Upper lobe of left lung (tissue), 6 donors: ENCODE measurements at regions not wholly inside any gene's neighbourhood (a gene's known extent, or its start where the extent isn't known, plus 50 kb on each side); places are given as distances from the start of the nearest gene placed in this dataset.

ENCODE experiments used
- ATAC-seq, 2 donors: fragments of 200-7000 bp; cut with Tn5 transposase; one replicate each; pipeline ENCODE4 v1.9.1; 2022; ENCODE audit warnings: mild to moderate bottlenecking in 2 of 2, moderate library complexity in 2 of 2; ENCODE audit not compliant: low FRiP score in 2 of 2
- DNase-seq, 2 donors: peaks; one replicate each; pipeline ENCODE4 v3.0.0-alpha.2; 2019 to 2020
- H3K27ac ChIP-seq, 4 donors: fragments of 200-600 bp; sonication (generic); one replicate each; pipeline ENCODE4 v1.5.1; 2016 to 2019
- H3K27me3 ChIP-seq, 4 donors: fragments of 200-600 bp; sonication (generic); one replicate each; pipeline ENCODE4 v1.5.1; 2017 to 2019
- H3K36me3 ChIP-seq, 4 donors: fragments of 200-600 bp; sonication (generic); one replicate each; pipeline ENCODE4 v1.5.1; 2016 to 2019
- H3K4me1 ChIP-seq, 4 donors: fragments of 200-600 bp; sonication (generic); one replicate each; pipeline ENCODE4 v1.5.1; 2018 to 2019
- H3K4me3 ChIP-seq, 4 donors: fragments of 200-600 bp; sonication (generic); one replicate each; pipeline ENCODE4 v1.5.1; 2017 to 2019; ENCODE audit warnings: mild to moderate bottlenecking in 2 of 4, moderate library complexity in 1 of 4
- H3K9me3 ChIP-seq, 4 donors: fragments of 200-600 bp; sonication (generic); one replicate each; pipeline ENCODE4 v1.5.1; 2018 to 2019
- EP300 ChIP-seq, 4 donors: sonication (generic); formaldehyde crosslinking; IDR thresholded peaks; one replicate each; pipeline ENCODE4 v1.5.1; 2017; ENCODE audit warnings: antibody characterized with exemption in 4 of 4, control low read depth in 2 of 4
- POLR2A ChIP-seq, 4 donors: fragments of 450-650 bp; IDR thresholded peaks; one replicate each; pipeline ENCODE4 v1.5.1; 2016 to 2017; ENCODE audit warnings: antibody characterized with exemption in 4 of 4, mild to moderate bottlenecking in 2 of 4
- POLR2AphosphoS5 ChIP-seq, 2 donors: sonication (generic); formaldehyde crosslinking; IDR thresholded peaks; one replicate each; pipeline ENCODE4 v1.5.1; 2017; ENCODE audit warnings: antibody characterized with exemption in 2 of 2
- WGBS, 2 donors: methylation state at CpG; one replicate each; pipeline ENCODE4 v1.1.5; 2017 to 2018; 5-methylcytosine and 5-hydroxymethylcytosine counted together
- TF ChIP-seq, protein P1 (sequence below), 6 experiments: fragments of 450-650 bp in 4 of 6; fragments of 200-600 bp in 2 of 6; sonication (generic) in 2 of 6; IDR thresholded peaks; one replicate each; pipeline ENCODE4 v1.5.1; 2016 to 2019; ENCODE audit warnings: antibody characterized with exemption in 6 of 6
- donor health status: DM: no; HTN: no; CAD: no; lungs with moderate emphysema.
- donor health status: DM: no; HTN: yes; CAD: no; lungs with severe emphysema.

DNA sequence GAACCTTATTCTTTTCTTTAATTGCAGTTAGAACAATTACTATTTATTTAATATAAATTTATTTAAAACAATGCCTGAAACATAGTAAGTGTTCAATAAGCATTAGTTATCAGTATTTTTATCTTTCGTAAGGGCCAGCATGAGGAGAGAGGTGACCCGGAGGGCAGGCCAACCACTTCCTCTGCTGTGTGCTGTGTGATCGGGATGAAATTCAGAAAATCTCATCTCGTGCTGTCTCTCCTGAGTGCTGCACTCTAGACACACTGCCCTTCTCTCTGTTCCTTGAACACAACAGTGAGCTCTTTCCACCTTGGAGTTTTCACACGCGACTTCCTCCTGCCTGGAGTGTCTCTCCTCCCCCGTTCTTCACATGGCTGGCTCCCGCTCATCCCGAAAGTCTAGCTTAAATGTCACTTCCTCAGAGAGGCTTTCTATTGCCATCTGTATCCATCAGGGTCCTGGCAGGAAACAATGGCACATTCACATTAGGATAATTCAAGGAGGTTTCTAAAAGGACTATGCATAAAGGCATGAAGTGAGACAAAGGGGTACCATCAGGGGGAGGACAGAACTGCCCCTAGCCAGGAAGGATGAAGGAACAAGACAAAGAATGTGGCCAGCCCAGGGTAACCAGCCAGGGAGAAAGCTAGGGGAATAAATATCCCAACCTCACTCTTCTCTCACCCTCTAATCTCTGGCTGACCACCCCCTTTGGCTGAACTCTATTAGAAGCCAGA, 142.6 kb upstream of the GJB5 start:
- H3K9me3 ChIP-seq: no peaks in the 10 kb centered on the region
- TF ChIP-seq EP300 (IDR thresholded peaks at IDR 0.05): no peak
- TF ChIP-seq POLR2AphosphoS5 (IDR thresholded peaks at IDR 0.05): no peak
- TF ChIP-seq, protein P1, sequence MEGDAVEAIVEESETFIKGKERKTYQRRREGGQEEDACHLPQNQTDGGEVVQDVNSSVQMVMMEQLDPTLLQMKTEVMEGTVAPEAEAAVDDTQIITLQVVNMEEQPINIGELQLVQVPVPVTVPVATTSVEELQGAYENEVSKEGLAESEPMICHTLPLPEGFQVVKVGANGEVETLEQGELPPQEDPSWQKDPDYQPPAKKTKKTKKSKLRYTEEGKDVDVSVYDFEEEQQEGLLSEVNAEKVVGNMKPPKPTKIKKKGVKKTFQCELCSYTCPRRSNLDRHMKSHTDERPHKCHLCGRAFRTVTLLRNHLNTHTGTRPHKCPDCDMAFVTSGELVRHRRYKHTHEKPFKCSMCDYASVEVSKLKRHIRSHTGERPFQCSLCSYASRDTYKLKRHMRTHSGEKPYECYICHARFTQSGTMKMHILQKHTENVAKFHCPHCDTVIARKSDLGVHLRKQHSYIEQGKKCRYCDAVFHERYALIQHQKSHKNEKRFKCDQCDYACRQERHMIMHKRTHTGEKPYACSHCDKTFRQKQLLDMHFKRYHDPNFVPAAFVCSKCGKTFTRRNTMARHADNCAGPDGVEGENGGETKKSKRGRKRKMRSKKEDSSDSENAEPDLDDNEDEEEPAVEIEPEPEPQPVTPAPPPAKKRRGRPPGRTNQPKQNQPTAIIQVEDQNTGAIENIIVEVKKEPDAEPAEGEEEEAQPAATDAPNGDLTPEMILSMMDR (IDR thresholded peaks at IDR 0.05): no peak
- no peak for TF ChIP-seq POLR2A (IDR thresholded peaks at IDR 0.05)
- H3K4me1 ChIP-seq: no peaks in the 10 kb centered on the region
- H3K27ac ChIP-seq: no peak overlapping the region
- no peaks in the 10 kb centered on the region for H3K36me3 ChIP-seq
- no peak overlapping the region for H3K4me3 ChIP-seq
- WGBS, 2 donors: 61% methylated on average over 9 of the region's 9 CpGs
- no peak for DNase-seq
- no peak for ATAC-seq
- H3K27me3 ChIP-seq: no peaks in the 10 kb centered on the region

DNA sequence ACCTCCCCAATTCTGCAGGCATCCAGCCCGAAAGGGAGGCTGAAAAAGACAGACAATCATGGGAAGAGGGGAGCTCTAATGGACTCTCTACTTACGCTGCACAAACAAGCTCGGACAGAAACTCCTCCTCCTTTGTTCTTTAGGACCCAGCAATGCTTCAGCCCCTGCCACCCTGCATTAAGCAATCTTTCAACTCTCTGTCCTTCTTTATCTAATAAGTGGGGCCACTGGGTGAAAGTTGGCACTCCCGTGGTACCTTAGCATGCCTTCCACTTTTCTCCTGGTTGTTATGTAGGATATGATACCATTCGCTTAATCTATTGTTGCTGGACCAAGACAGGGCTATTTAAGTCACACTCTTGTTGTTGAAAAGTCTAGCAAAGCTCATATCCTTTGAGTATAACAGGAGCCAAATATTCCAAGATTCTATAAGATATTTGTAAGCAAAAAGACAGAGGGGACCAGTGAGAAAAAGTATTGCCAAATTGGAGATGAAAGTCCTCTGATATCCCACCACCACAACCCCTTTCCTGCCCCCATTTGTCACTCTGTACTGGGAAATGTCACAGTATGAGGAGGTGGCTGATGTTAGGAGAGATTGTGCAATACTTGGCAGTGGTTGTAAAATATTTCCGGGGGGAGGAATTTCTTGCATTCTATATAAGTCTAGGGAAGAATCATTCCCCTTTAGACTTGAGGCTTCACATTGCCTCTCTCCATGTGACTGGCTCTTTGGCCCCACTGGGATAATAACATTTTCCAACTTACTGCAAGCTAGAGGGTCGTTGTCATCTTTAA, 137.3 kb upstream of the GJB5 start:
- DNase-seq: no peak
- WGBS, 2 donors: 56 to 64% methylated on average over 7 of the region's 7 CpGs
- H3K27ac ChIP-seq: no peak overlapping the region
- no peak for TF ChIP-seq POLR2AphosphoS5 (IDR thresholded peaks at IDR 0.05)
- TF ChIP-seq, protein P1 (IDR thresholded peaks at IDR 0.05): no peak
- ATAC-seq: no peak
- H3K36me3 ChIP-seq: no peaks in the 10 kb centered on the region
- H3K4me3 ChIP-seq: no peak overlapping the region
- H3K4me1 ChIP-seq: no peaks in the 10 kb centered on the region
- H3K27me3 ChIP-seq: no peaks in the 10 kb centered on the region
- H3K9me3 ChIP-seq: no peaks in the 10 kb centered on the region

DNA sequence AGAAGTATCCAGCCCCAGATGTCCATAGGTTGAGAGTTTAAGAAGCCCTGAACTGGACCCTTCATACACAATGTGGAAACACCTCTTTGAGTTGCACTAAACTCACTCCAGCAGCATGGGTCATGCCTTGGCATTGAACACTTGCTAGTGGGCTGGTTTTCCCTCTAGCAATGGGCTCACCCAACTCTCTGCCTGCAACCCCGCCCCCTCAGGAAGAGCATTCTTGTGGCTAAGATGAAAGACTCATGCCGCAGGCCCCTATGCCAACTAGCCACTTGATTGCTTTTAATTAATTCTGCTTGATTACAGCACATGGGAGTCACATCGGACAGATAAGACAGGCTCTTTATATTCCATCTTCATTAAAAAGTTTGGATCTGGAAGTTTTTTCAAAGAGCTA, 136.5 kb upstream of the GJB5 start:
- no peaks in the 10 kb centered on the region for H3K4me1 ChIP-seq
- WGBS, 2 donors: 57 to 71% methylated on average over 3 of the region's 3 CpGs
- no peak for DNase-seq
- no peak for TF ChIP-seq POLR2A (IDR thresholded peaks at IDR 0.05)
- TF ChIP-seq POLR2AphosphoS5 (IDR thresholded peaks at IDR 0.05): no peak
- TF ChIP-seq, protein P1 (IDR thresholded peaks at IDR 0.05): no peak
- no peak for TF ChIP-seq EP300 (IDR thresholded peaks at IDR 0.05)
- no peak for ATAC-seq
- no peak overlapping the region for H3K4me3 ChIP-seq
- H3K27ac ChIP-seq: no peak overlapping the region
- H3K27me3 ChIP-seq: no peaks in the 10 kb centered on the region
- no peaks in the 10 kb centered on the region for H3K9me3 ChIP-seq
- no peaks in the 10 kb centered on the region for H3K36me3 ChIP-seq

DNA sequence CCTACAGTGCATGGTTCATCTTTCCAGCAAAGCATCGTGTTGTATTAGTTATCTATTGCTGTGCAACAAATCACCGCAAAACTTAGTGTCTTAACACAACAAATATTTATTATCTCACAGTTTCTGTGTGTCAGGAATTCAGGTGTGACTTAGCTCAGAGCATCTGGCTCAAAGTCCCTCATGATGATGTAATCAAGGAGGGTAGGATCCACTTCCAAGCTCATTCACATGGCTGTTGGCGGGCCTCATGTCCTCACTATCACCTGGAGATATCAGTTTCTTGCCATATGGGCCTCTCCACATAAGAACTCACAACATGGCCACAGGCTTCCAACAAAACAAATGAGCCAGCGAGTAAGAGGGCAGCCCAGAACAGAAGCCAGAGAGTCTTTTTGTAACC, 135.6 kb upstream of the GJB5 start:
- TF ChIP-seq, protein P1 (IDR thresholded peaks at IDR 0.05): no peak
- TF ChIP-seq POLR2AphosphoS5 (IDR thresholded peaks at IDR 0.05): no peak
- TF ChIP-seq POLR2A (IDR thresholded peaks at IDR 0.05): no peak
- no peak for TF ChIP-seq EP300 (IDR thresholded peaks at IDR 0.05)
- no peak overlapping the region for H3K4me3 ChIP-seq
- WGBS, 2 donors: 78 to 83% methylated on average over 4 of the region's 4 CpGs
- no peak for DNase-seq
- H3K9me3 ChIP-seq: no peaks in the 10 kb centered on the region
- no peaks in the 10 kb centered on the region for H3K27me3 ChIP-seq
- ATAC-seq: no peak
- no peaks in the 10 kb centered on the region for H3K36me3 ChIP-seq
- no peak overlapping the region for H3K27ac ChIP-seq
- H3K4me1 ChIP-seq: no peaks in the 10 kb centered on the region
